HG02571 (cell line): ENCODE measurements at regions not wholly inside any gene's neighbourhood (a gene's known extent, or its start where the extent isn't known, plus 50 kb on each side); places are given as distances from the start of the nearest gene placed in this dataset.
A peak's percentile ranks its signal among the peaks of the same experiment; 100 is the strongest.

Experiments
- ATAC-seq: cut with Tn5 transposase; IDR thresholded peaks from one replicate; pipeline ENCODE4 v1.9.1; 2021; ENCODE audit warnings: mild to moderate bottlenecking, moderate library complexity; ENCODE audit not compliant: unreplicated experiment

DNA sequence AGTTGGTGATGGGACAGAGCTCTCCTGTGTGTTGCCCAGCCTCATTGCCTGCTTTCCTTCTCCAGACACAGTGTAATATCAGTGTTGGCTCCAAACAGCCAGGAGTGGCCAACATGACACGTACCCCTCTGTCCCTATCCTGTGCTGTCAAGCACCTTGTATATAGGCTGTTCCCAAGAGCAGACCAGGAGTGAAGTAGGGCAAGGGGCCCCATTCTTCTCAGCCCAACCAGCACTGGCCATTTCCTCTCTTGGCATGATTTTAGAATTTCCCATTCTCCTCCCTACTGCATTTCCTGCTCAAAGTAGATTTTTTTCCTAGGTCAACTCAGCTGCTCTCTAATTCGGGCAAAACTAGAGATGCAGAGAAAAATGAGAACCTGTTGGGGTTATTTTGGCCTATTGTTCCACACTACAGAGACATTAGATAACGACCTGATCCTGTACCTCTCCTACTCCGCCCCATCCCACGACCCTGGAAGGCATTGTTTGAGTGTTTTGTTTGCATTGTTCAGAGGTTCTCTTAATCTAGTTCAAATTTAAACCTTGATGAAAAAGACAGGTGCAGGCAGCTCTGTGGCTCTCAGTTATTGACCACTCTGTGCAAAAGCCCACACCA lies 95.6 kb downstream of the RASSF10 start:
- ATAC-seq, result no peak

DNA sequence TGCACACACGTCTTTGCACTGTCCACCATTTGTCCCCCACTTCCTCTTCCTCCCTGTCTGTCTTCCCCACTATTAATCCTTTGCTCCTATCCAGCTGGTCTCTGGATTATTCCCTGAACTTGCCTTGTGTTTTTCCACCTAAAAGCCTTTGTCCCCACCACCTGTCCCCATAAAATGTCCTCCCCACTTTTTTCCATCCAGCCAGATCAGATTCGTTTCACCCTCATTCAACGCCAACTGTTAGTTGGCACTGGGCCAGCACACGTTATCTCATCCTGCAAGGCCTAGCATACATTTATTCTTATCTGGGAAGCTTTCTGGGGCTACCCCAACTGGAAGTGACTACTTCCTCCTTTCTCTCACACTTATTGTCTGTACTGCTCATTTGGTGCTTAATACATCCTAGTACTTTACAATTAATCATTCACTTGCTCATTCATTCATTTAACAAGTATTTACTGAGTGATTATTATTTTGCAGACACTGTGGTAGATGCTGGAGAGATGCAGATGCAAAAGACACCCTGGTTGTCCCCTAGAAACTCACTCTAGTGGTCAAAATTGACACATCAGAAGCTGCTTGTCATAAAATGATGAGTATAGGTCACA lies 96.2 kb downstream of the RASSF10 start:
- no peak for ATAC-seq

GRCh38 chr11:13107544-13108044 lies 98.5 kb downstream of the RASSF10 start:
- no peak for ATAC-seq

GRCh38 chr11:13108416-13108815 lies 99.3 kb downstream of the RASSF10 start:
- no peak for ATAC-seq

DNA sequence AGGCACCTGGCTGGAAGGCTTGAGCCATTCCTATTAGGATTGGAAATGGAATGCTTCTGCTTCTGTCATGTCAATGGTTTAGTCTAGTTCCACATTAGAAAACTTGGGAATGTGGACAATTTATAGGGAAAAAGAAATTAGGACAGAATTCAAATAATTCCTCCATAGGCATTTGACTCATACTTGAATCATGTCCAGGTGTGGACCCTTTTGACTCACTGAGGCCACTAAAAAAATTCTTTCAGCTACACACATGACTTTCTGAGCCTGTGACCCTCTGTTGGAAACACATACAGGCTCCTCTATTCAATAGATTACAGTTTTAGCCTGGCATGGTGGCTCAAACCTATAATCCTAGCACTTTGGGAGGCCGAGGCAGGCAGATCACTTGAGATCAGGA lies 100.5 kb downstream of the RASSF10 start:
- ATAC-seq, result no peak

- no peak for ATAC-seq
These were observed 101.0 kb downstream of the RASSF10 start for GRCh38 chr11:13110145-13110544.

DNA sequence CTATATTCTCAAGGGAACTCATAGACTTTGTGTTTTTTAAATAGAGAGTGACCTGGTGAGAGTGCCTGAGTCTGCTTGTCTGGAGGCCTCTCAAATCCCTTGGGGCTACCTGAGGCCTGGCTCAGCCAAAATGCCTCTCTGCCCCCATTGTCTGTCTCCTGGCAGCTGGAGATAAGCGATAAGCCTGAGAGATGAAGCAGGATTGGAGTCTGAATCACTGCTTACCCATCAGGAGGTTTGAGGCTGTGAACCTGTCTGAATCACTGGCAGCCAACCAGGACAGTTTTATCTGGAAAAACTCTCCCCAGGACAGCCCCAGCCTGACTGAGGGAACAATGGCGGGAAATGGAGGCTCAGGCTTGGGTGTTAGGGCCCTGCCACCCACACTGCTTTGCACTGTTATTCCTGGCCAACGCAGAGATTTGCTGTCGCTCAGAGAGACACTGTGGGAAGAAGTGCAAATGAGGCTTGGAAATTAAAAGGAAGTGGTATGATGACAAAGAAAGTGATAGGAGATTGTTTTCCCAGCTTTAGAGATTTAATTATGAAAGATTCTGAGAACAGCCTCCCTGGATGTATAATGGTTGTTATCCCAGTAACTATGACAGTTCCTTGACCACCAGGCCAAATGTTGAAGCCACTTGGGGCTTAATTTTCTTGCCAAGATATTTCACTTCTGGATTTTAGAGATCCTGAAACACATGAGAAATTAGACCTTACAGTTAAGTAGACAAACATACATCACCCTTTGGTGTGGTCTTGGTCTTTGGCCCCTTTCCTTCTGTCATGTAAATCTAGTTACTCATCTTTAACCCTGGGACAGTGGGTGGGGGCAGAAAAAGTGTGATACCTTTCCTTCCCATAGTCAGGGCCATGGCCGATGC lies 102.1 kb downstream of the RASSF10 start:
- ATAC-seq, result no peak

DNA sequence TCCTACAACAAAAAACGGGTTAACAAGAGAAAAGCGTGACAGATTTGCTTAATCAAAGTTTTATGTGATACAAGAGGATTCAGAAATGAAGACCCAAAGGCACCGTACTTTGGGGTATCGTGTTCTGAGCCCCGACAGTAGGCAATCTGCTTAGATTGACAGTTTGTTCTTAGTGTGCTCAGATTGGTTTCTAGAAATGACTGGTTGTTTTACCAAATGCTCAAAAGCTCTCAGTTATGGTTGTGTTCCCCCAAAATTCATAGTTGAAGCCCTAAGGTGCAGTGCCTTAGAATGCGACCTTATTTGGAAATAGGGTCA lies 102.7 kb downstream of the RASSF10 start:
- ATAC-seq, result peak; percentile 43

DNA sequence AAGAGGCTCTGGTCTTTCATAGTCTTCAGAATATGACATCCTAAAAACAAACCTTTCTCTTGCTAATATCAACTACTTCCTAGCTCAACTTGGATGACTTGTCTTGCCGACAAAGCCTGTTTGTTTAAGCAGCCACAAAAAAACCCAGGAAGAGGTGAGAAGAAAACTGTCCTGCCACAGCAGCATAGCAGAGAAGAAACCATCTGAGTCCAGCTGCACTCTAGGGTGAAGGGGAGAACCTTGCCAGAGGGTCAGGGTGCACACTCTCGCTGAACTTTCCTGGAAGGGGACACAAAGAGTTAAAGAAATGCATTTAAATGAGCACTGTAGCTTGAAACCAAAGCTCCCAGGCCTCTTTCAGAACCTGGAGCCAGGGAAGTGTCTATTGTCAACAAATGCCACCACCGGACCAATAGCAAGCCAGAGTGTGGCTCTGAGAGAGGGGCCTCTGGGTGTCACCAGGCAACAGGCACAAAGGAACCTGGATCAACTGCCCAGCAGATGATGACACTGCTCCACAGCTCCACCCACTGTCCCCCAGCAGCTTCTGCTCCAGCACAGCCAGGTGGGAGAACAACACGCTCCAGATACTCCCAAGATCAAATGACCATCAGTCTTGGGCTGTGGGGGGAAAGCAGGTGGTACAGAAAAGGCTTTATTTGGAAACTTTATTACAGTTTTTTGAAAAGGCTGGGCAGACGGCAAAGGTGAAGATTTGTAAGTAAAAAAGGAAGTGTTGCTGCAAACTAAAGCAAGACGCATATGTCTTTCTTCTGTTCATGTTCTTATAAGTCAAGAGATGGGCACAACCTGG lies 105.7 kb downstream of the RASSF10 start:
- no peak for ATAC-seq

DNA sequence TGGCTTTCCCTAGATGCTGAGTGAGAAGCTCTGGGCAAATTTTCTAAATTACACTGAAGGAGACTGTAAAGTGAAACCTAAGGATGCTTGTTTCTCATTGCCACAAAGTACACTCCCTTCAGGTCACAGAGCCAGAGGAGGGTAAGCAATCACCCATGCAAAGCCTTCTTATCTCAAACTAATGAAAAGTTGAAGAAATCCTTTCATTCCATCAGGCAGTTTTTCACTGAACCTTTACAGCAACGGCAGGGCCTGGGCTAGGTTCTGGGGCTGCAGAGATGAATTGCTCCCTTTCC lies 106.2 kb downstream of the RASSF10 start:
- no peak for ATAC-seq

DNA sequence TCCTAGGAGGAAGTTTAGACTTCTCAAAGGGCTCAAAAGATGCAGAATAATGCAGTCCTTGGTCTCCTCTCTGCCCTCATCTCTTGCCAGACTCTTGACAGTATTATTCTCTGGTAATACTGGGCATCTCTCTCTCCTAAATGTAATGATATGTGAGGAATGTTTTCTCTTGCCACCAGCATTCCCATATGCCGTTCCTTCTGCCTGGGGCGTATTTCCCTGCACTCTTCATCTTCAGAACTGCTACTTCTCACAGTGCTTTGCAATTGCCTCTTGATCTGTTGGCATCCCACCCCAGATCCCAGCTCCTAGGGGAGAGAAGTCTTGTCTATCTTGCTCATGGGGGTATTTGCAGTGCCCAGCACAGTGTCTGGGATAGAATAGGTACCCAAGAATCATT lies 107.4 kb downstream of the RASSF10 start:
- ATAC-seq, result no peak

DNA sequence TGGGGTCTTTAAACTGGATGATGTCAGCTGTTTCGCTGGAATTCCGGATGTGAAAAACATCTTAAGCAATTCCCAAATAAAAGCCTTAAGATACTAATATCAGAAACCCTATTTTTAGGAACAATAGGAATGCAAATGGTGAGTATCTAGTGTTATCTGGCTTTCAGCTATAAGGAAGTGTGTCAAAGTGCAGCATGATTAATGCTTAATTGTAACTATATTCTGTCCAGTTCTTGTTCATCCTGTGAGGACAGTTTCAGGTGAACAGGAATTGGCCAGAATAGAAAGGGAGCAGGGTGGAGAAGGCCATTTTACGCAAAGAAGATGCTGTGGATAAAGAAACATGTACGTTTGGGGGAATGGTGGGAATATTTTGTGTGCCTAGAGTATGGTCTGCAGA lies 108.2 kb downstream of the RASSF10 start:
- ATAC-seq, result no peak

DNA sequence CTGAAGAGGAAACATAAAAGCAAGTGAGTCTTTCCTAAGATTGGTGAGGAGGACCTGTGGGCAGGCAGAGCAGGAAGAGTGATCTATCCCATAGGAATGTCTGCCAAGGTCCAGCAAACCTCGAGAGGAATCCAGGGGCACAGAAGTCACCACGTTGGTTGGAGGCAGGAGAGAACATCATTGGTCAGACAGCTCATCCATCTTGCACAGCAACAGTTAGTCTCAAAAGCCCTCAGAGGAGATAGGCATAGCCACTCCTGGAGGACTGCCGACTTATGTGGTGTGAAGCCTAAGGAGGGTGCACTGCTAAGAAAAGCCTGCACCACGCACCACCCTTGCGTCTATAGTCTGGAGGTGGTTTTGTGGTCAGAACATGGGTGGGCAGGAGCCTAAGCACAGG lies 109.1 kb downstream of the RASSF10 start:
- no peak for ATAC-seq

- ATAC-seq, result no peak
These were observed 109.5 kb downstream of the RASSF10 start for GRCh38 chr11:13118650-13119049.

DNA sequence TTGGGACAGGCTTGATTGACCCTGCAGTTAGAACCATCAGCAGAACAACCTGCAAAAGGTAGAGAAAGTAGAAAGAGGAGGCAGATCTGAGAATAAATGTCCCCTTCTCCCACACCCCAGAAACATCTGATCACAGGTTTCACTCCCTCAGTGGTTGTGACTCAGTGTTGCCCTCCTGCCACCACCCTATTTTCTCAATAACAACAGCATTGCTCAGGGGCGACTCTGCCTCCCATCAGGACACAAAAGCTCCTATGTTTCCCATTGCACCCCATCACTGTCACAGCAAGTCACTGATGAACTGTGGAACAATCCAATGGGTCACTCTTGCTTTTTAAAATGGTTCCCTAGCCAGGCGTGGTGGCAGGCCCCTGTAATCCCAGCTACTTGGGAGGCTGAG lies 110.2 kb downstream of the RASSF10 start:
- ATAC-seq, result no peak

- no peak for ATAC-seq
These were observed 110.9 kb downstream of the RASSF10 start for GRCh38 chr11:13119941-13120520.

- ATAC-seq, result no peak
These were observed 111.6 kb downstream of the RASSF10 start for GRCh38 chr11:13120691-13121090.

GRCh38 chr11:13126430-13126829 lies 117.3 kb downstream of the RASSF10 start:
- ATAC-seq, result no peak

GRCh38 chr11:13127161-13127560 lies 118.0 kb downstream of the RASSF10 start:
- no peak for ATAC-seq

GRCh38 chr11:13128354-13128753 lies 119.2 kb downstream of the RASSF10 start:
- ATAC-seq, result no peak

DNA sequence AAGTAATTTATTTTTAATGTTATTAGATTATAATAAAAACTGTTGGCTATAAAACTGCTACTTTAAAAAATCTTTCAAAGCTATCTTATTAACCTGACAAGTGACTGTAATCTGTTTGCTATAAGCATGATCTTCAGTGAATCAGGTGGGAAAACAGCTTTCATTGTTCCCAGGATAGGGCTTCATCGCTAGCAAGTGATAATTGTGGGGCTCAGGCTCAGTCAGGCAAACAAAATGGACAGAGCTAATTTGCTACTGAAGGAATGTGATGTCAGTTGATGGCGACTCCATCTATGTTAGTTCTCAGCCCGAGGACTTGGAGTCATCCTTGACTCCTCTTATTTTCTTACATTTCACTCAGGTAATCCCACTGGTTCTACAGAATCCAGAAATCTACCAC lies 125.0 kb downstream of the RASSF10 start:
- no peak for ATAC-seq
